22Rv1 (cell line): ENCODE measurements at regions not wholly inside any gene's neighbourhood (a gene's known extent, or its start where the extent isn't known, plus 50 kb on each side); places are given as distances from the start of the nearest gene placed in this dataset.

Experiments
- ZFX ChIP-seq: fragments of 450-650 bp; IDR thresholded peaks from 2 replicates; pipeline ENCODE4 v1.6.1; 2017; ENCODE audit warnings: antibody characterized with exemption, borderline replicate concordance
- TF ChIP-seq, protein P1 (sequence below): fragments of 450-650 bp; IDR thresholded peaks from 2 replicates; pipeline ENCODE4 v1.5.1; 2017; ENCODE audit warnings: mild to moderate bottlenecking

DNA sequence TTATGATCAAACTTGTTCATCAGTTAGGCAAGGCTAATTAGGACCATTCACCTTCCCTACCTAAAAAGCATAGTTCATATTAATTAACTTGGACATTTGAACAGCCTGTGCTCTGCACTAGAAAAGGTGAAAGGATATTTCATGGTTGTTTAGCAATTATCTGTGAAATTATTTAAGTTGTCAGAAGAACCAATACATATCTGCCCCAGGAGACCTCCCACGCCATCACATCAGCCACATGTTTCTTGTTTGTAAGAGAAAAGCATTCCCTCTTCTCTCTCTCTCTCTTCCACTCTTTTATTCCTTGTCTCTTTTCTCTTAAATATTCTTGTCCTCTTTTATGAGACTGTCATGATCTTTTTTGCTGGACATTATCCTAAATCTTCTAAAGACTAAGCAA, 282.0 kb upstream of the RND3 start:
- TF ChIP-seq, protein P1, sequence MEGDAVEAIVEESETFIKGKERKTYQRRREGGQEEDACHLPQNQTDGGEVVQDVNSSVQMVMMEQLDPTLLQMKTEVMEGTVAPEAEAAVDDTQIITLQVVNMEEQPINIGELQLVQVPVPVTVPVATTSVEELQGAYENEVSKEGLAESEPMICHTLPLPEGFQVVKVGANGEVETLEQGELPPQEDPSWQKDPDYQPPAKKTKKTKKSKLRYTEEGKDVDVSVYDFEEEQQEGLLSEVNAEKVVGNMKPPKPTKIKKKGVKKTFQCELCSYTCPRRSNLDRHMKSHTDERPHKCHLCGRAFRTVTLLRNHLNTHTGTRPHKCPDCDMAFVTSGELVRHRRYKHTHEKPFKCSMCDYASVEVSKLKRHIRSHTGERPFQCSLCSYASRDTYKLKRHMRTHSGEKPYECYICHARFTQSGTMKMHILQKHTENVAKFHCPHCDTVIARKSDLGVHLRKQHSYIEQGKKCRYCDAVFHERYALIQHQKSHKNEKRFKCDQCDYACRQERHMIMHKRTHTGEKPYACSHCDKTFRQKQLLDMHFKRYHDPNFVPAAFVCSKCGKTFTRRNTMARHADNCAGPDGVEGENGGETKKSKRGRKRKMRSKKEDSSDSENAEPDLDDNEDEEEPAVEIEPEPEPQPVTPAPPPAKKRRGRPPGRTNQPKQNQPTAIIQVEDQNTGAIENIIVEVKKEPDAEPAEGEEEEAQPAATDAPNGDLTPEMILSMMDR: no peak
- no peak for TF ChIP-seq ZFX
